GM03348 (cell line): ENCODE measurements at regions not wholly inside any gene's neighbourhood (a gene's known extent, or its start where the extent isn't known, plus 50 kb on each side); places are given as distances from the start of the nearest gene placed in this dataset.
"Not testable (repeated sequence)": the region's sequence is repeated elsewhere in the genome, so short reads cannot be mapped to it uniquely, and the experiment has no call there.

ENCODE experiments used
- DNase-seq: peaks from one replicate; pipeline ENCODE4 v3.0.0; 2012; ENCODE audit warnings: low spot score

GRCh38 chr7:109473172-109473571 is 903.5 kb downstream of the DNAJB9 start:
- DNase-seq = no peak

GRCh38 chr7:109476409-109476808 is 906.7 kb downstream of the DNAJB9 start:
- no peak for DNase-seq

GRCh38 chr7:109479388-109479787 is 909.7 kb downstream of the DNAJB9 start:
- DNase-seq = no peak

GRCh38 chr7:109490607-109491006 is 920.9 kb downstream of the DNAJB9 start:
- DNase-seq = not testable (repeated sequence)

GRCh38 chr7:109497053-109497452 is 927.4 kb downstream of the DNAJB9 start:
- DNase-seq = no peak

GRCh38 chr7:109498131-109498530 is 928.5 kb downstream of the DNAJB9 start:
- DNase-seq = no peak

GRCh38 chr7:109503421-109503820 is 933.7 kb downstream of the DNAJB9 start:
- DNase-seq = no peak

GRCh38 chr7:109522585-109522984 is 952.9 kb downstream of the DNAJB9 start:
- no peak for DNase-seq

GRCh38 chr7:109527833-109528232 is 958.2 kb downstream of the DNAJB9 start:
- no peak for DNase-seq

GRCh38 chr7:109529712-109530111 is 960.0 kb downstream of the DNAJB9 start:
- no peak for DNase-seq

GRCh38 chr7:109532262-109532992 is 962.8 kb downstream of the DNAJB9 start:
- no peak for DNase-seq

GRCh38 chr7:109545686-109546085 is 976.0 kb downstream of the DNAJB9 start:
- no peak for DNase-seq

GRCh38 chr7:109549471-109550193 is 980.0 kb downstream of the DNAJB9 start:
- DNase-seq = no peak

- no peak for DNase-seq
Observed at GRCh38 chr7:109552017-109552416, 982.3 kb downstream of the DNAJB9 start.

GRCh38 chr7:109577265-109577664 is 1007.6 kb downstream of the DNAJB9 start:
- DNase-seq = no peak

- DNase-seq = no peak
Observed at GRCh38 chr7:109579901-109580300, 1010.2 kb downstream of the DNAJB9 start.

GRCh38 chr7:109582211-109582610 is 1012.5 kb downstream of the DNAJB9 start:
- no peak for DNase-seq

GRCh38 chr7:109596948-109597347 is 1027.3 kb downstream of the DNAJB9 start:
- DNase-seq = not testable (repeated sequence)

- DNase-seq = no peak
Observed at GRCh38 chr7:109611656-109612055, 1042.0 kb downstream of the DNAJB9 start.

GRCh38 chr7:109616551-109617069 is 1046.9 kb downstream of the DNAJB9 start:
- DNase-seq = no peak

- no peak for DNase-seq
Observed at GRCh38 chr7:109622320-109622719, 1052.6 kb downstream of the DNAJB9 start.

- not testable (repeated sequence) for DNase-seq
Observed at GRCh38 chr7:109632890-109633289, 1063.2 kb downstream of the DNAJB9 start.

- DNase-seq = no peak
Observed at GRCh38 chr7:109635374-109635773, 1065.7 kb downstream of the DNAJB9 start.
